ENCODE measurements at regions not wholly inside any gene's neighbourhood (a gene's known extent, or its start where the extent isn't known, plus 50 kb on each side); places are given as distances from the start of the nearest gene placed in this dataset.
"Not testable (repeated sequence)": the region's sequence is repeated elsewhere in the genome, so short reads cannot be mapped to it uniquely, and the experiment has no call there.

- not testable (repeated sequence) for TF ChIP-seq MAX (IDR thresholded peaks at IDR 0.05); RFX5 (IDR thresholded peaks at IDR 0.05; ENCODE audit: borderline replicate concordance, low read depth, low read length)
- TF ChIP-seq, protein P1, sequence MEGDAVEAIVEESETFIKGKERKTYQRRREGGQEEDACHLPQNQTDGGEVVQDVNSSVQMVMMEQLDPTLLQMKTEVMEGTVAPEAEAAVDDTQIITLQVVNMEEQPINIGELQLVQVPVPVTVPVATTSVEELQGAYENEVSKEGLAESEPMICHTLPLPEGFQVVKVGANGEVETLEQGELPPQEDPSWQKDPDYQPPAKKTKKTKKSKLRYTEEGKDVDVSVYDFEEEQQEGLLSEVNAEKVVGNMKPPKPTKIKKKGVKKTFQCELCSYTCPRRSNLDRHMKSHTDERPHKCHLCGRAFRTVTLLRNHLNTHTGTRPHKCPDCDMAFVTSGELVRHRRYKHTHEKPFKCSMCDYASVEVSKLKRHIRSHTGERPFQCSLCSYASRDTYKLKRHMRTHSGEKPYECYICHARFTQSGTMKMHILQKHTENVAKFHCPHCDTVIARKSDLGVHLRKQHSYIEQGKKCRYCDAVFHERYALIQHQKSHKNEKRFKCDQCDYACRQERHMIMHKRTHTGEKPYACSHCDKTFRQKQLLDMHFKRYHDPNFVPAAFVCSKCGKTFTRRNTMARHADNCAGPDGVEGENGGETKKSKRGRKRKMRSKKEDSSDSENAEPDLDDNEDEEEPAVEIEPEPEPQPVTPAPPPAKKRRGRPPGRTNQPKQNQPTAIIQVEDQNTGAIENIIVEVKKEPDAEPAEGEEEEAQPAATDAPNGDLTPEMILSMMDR (IDR thresholded peaks at IDR 0.05; ENCODE audit: control extremely low read depth in 1 of 3, insufficient read depth in 1 of 3, low read depth in 1 of 3, low read length in 3 of 3) = not testable (repeated sequence)
Observed at GRCh38 chr16:33844533-33844932, 385.1 kb downstream of the TP53TG3F start.
